ENCODE measurements at regions not wholly inside any gene's neighbourhood (a gene's known extent, or its start where the extent isn't known, plus 50 kb on each side); places are given as distances from the start of the nearest gene placed in this dataset.

GRCh38 chr21:35154788-35155187, 105.7 kb upstream of the RUNX1 start:
- H3K27ac ChIP-seq (ENCODE audit: low read length): no peak overlapping the region
- no peak overlapping the region for H3K4me3 ChIP-seq (ENCODE audit: low read depth in 2 of 2, low read length in 2 of 2)
- BruUV-seq (replicated peaks): no TSS peak
- in situ Hi-C loops (cut with HindIII; ENCODE audit: low pct_unique_long_range_greater_than_20kb, low sequenced_read_pairs) (no loop called here), intact Hi-C loops (cut with micrococcal nuclease; ENCODE audit: unreplicated experiment) (no loop called here)
- ATAC-seq (no peak), DNase-seq (ENCODE audit: low read depth, low spot score) (no peak)
- TF ChIP-seq, protein P1, sequence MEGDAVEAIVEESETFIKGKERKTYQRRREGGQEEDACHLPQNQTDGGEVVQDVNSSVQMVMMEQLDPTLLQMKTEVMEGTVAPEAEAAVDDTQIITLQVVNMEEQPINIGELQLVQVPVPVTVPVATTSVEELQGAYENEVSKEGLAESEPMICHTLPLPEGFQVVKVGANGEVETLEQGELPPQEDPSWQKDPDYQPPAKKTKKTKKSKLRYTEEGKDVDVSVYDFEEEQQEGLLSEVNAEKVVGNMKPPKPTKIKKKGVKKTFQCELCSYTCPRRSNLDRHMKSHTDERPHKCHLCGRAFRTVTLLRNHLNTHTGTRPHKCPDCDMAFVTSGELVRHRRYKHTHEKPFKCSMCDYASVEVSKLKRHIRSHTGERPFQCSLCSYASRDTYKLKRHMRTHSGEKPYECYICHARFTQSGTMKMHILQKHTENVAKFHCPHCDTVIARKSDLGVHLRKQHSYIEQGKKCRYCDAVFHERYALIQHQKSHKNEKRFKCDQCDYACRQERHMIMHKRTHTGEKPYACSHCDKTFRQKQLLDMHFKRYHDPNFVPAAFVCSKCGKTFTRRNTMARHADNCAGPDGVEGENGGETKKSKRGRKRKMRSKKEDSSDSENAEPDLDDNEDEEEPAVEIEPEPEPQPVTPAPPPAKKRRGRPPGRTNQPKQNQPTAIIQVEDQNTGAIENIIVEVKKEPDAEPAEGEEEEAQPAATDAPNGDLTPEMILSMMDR (IDR thresholded peaks at IDR 0.05): no peak
- TF ChIP-seq TCF7L2 (IDR thresholded peaks at IDR 0.05; ENCODE audit: low read depth, low read length): no peak
- TF ChIP-seq POLR2AphosphoS5 (IDR thresholded peaks at IDR 0.05; ENCODE audit: low read depth, low read length): no peak
- TF ChIP-seq, protein P2, sequence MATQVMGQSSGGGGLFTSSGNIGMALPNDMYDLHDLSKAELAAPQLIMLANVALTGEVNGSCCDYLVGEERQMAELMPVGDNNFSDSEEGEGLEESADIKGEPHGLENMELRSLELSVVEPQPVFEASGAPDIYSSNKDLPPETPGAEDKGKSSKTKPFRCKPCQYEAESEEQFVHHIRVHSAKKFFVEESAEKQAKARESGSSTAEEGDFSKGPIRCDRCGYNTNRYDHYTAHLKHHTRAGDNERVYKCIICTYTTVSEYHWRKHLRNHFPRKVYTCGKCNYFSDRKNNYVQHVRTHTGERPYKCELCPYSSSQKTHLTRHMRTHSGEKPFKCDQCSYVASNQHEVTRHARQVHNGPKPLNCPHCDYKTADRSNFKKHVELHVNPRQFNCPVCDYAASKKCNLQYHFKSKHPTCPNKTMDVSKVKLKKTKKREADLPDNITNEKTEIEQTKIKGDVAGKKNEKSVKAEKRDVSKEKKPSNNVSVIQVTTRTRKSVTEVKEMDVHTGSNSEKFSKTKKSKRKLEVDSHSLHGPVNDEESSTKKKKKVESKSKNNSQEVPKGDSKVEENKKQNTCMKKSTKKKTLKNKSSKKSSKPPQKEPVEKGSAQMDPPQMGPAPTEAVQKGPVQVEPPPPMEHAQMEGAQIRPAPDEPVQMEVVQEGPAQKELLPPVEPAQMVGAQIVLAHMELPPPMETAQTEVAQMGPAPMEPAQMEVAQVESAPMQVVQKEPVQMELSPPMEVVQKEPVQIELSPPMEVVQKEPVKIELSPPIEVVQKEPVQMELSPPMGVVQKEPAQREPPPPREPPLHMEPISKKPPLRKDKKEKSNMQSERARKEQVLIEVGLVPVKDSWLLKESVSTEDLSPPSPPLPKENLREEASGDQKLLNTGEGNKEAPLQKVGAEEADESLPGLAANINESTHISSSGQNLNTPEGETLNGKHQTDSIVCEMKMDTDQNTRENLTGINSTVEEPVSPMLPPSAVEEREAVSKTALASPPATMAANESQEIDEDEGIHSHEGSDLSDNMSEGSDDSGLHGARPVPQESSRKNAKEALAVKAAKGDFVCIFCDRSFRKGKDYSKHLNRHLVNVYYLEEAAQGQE (IDR thresholded peaks at IDR 0.05; ENCODE audit: insufficient read depth in 1 of 2, low read depth in 2 of 2, low read length in 1 of 2): no peak
- TF ChIP-seq SIN3A (IDR thresholded peaks at IDR 0.05; ENCODE audit: borderline replicate concordance, insufficient read depth, low read depth, low read length): no peak
- CTCF ChIA-PET: no interaction called here
- no peaks in the 10 kb centered on the region for H3K27me3 ChIP-seq (ENCODE audit: control insufficient read depth, insufficient read depth, low read length)
- no peaks in the 10 kb centered on the region for H3K9me3 ChIP-seq (ENCODE audit: control insufficient read depth, insufficient read depth, low read depth, low read length)
- POLR2A ChIA-PET: no interaction called here
- H3K4me1 ChIP-seq (ENCODE audit: control insufficient read depth, insufficient read depth, low read length): no peaks in the 10 kb centered on the region
- H3K36me3 ChIP-seq (ENCODE audit: control insufficient read depth, insufficient read depth, low read length): no peaks in the 10 kb centered on the region

GRCh38 chr21:35153671-35154070, 104.6 kb upstream of the RUNX1 start:
- ChIA-PET POLR2A (no interaction called here), CTCF (no interaction called here)
- Histone ChIP-seq H3K27me3 (ENCODE audit: control insufficient read depth, insufficient read depth, low read length) (no peaks in the 10 kb centered on the region), H3K4me1 (ENCODE audit: control insufficient read depth, insufficient read depth, low read length) (no peaks in the 10 kb centered on the region), H3K4me3 (ENCODE audit: low read depth in 2 of 2, low read length in 2 of 2) (no peak overlapping the region), H3K36me3 (ENCODE audit: control insufficient read depth, insufficient read depth, low read length) (no peaks in the 10 kb centered on the region), H3K27ac (ENCODE audit: low read length) (no peak overlapping the region), H3K9me3 (ENCODE audit: control insufficient read depth, insufficient read depth, low read depth, low read length) (no peaks in the 10 kb centered on the region)
- ATAC-seq (no peak), DNase-seq (ENCODE audit: low read depth, low spot score) (no peak)
- intact Hi-C loops (cut with micrococcal nuclease; ENCODE audit: unreplicated experiment): no loop called here
- TF ChIP-seq, protein P1 (IDR thresholded peaks at IDR 0.05): no peak
- TF ChIP-seq SIN3A (IDR thresholded peaks at IDR 0.05; ENCODE audit: borderline replicate concordance, insufficient read depth, low read depth, low read length) (no peak), POLR2AphosphoS5 (IDR thresholded peaks at IDR 0.05; ENCODE audit: low read depth, low read length) (no peak), TCF7L2 (IDR thresholded peaks at IDR 0.05; ENCODE audit: low read depth, low read length) (no peak)
- TF ChIP-seq, protein P2 (IDR thresholded peaks at IDR 0.05; ENCODE audit: insufficient read depth in 1 of 2, low read depth in 2 of 2, low read length in 1 of 2): no peak
- no TSS peak for BruUV-seq (replicated peaks)
- in situ Hi-C loops (cut with HindIII; ENCODE audit: low pct_unique_long_range_greater_than_20kb, low sequenced_read_pairs): no loop called here
